GM23248 (cell line): ENCODE measurements at regions not wholly inside any gene's neighbourhood (a gene's known extent, or its start where the extent isn't known, plus 50 kb on each side); places are given as distances from the start of the nearest gene placed in this dataset.

Source experiments
- DNase-seq: peaks from one replicate; pipeline ENCODE4 v3.0.0-alpha.2; 2015
- H2AFZ ChIP-seq: fragments of 200-600 bp; sonication (generic); 2 replicates; pipeline ENCODE4 v1.6.1; 2016; ENCODE audit warnings: antibody characterized with exemption
- H3F3A ChIP-seq: fragments of 200-600 bp; sonication (generic); 2 replicates; pipeline ENCODE4 v1.6.1; 2016; ENCODE audit warnings: mild to moderate bottlenecking, antibody characterized with exemption, mixed run types; ENCODE audit not compliant: insufficient read depth
- H3K27ac ChIP-seq: fragments of 200-600 bp; sonication (generic); 2 replicates; pipeline ENCODE4 v1.5.1; 2016; ENCODE audit warnings: mild to moderate bottlenecking
- H3K27me3 ChIP-seq: fragments of 200-600 bp; sonication (generic); replicated peaks from 2 replicates; pipeline ENCODE4 v1.6.1; 2016; ENCODE audit warnings: mild to moderate bottlenecking; ENCODE audit not compliant: insufficient read depth
- H3K36me3 ChIP-seq: fragments of 200-600 bp; sonication (generic); 2 replicates; pipeline ENCODE4 v1.6.1; 2016; ENCODE audit warnings: low read depth, mild to moderate bottlenecking
- H3K4me1 ChIP-seq: fragments of 200-600 bp; sonication (generic); 2 replicates; pipeline ENCODE4 v1.6.1; 2016; ENCODE audit warnings: mild to moderate bottlenecking; ENCODE audit not compliant: insufficient read depth
- H3K4me2 ChIP-seq: fragments of 200-600 bp; sonication (generic); one replicate; pipeline ENCODE4 v1.6.1; 2016; ENCODE audit warnings: mild to moderate bottlenecking; ENCODE audit not compliant: unreplicated experiment
- H3K4me3 ChIP-seq: fragments of 200-600 bp; sonication (generic); 2 replicates; pipeline ENCODE4 v1.5.1; 2016; ENCODE audit warnings: mild to moderate bottlenecking
- H3K79me2 ChIP-seq: fragments of 200-600 bp; sonication (generic); 2 replicates; pipeline ENCODE4 v1.6.1; 2016; ENCODE audit warnings: mild to moderate bottlenecking; ENCODE audit not compliant: insufficient read depth
- H3K9ac ChIP-seq: fragments of 200-600 bp; sonication (generic); 2 replicates; pipeline ENCODE4 v1.6.1; 2016; ENCODE audit warnings: mild to moderate bottlenecking
- H3K9me2 ChIP-seq: fragments of 200-600 bp; sonication (generic); 2 replicates; pipeline ENCODE4 v1.6.1; 2016; ENCODE audit warnings: mixed run types, mild to moderate bottlenecking, moderate library complexity; ENCODE audit not compliant: insufficient read depth
- H3K9me3 ChIP-seq: fragments of 200-600 bp; sonication (generic); one replicate; pipeline ENCODE4 v1.6.1; 2017; ENCODE audit warnings: low read depth
- H4K20me1 ChIP-seq: fragments of 200-600 bp; sonication (generic); 2 replicates; pipeline ENCODE4 v1.6.0; 2016; ENCODE audit not compliant: insufficient read depth
- EZH2 ChIP-seq: fragments of 200-600 bp; sonication (generic); IDR thresholded peaks from 2 replicates; pipeline ENCODE4 v1.6.1; 2018; ENCODE audit warnings: antibody characterized with exemption, mild to moderate bottlenecking; ENCODE audit not compliant: insufficient read depth, poor library complexity, severe bottlenecking
- EZH2phosphoT487 ChIP-seq: fragments of 200-600 bp; sonication (generic); IDR thresholded peaks from 2 replicates; pipeline ENCODE4 v1.6.1; 2018; ENCODE audit warnings: antibody characterized with exemption, moderate library complexity, mild to moderate bottlenecking, low read depth; ENCODE audit not compliant: insufficient read depth
- WGBS, 2 experiments: methylation state at CpG; one replicate each; pipeline ENCODE4 v1.1.6; 2015 to 2017; ENCODE audit warnings: low lambda C conversion rate in 2 of 2, low coverage in 1 of 2; ENCODE audit errors: missing lambda C conversion rate in 2 of 2; 5-methylcytosine and 5-hydroxymethylcytosine counted together
- in situ Hi-C: fragments of 300-500 bp; cut with MboI; formaldehyde crosslinking; loops from 2 replicates; pipeline ENCODE4 v1.15.0; 2020

GRCh38 chr11:114773541-114774338 is 95.4 kb downstream of the NXPE2 start:
- in situ Hi-C loops: no loop called here
- no peaks in the 10 kb centered on the region for H3K36me3 ChIP-seq
- no peaks in the 10 kb centered on the region for H3K79me2 ChIP-seq
- no peaks in the 10 kb centered on the region for H3K4me1 ChIP-seq
- H2AFZ ChIP-seq: no peak overlapping the region
- WGBS, 2 experiments: 47 to 51% methylated on average over 8 of the region's 8 CpGs
- H3K4me2 ChIP-seq: no peak overlapping the region
- H3F3A ChIP-seq: no peaks in the 10 kb centered on the region
- no peaks in the 10 kb centered on the region for H4K20me1 ChIP-seq
- H3K27ac ChIP-seq: no peak overlapping the region
- H3K9me2 ChIP-seq: no peaks in the 10 kb centered on the region
- H3K9ac ChIP-seq: no peak overlapping the region
- H3K9me3 ChIP-seq: no peaks in the 10 kb centered on the region
- H3K27me3 ChIP-seq: no peaks in the 10 kb centered on the region; the same call in 1 of the 2 replicates
- TF ChIP-seq EZH2: no peak
- H3K4me3 ChIP-seq: no peak overlapping the region
- DNase-seq: no peak

GRCh38 chr11:114774599-114775361 is 96.5 kb downstream of the NXPE2 start:
- Histone ChIP-seq H3K4me1 (no peaks in the 10 kb centered on the region), H3F3A (no peaks in the 10 kb centered on the region), H3K9me3 (no peaks in the 10 kb centered on the region), H3K36me3 (no peaks in the 10 kb centered on the region), H3K4me2 (no peak overlapping the region), H4K20me1 (no peaks in the 10 kb centered on the region), H3K27me3 (no peaks in the 10 kb centered on the region; the same call in 1 of the 2 replicates), H3K9me2 (no peaks in the 10 kb centered on the region), H2AFZ (no peak overlapping the region), H3K79me2 (no peaks in the 10 kb centered on the region), H3K27ac (no peak overlapping the region), H3K4me3 (no peak overlapping the region), H3K9ac (no peak overlapping the region)
- TF ChIP-seq EZH2phosphoT487 (no peak), EZH2 (no peak)
- DNase-seq: peak; percentile 52
- WGBS, 2 experiments: 40 to 46% methylated on average over 19 of the region's 19 CpGs
- in situ Hi-C loops: no loop called here

GRCh38 chr11:114775875-114776621 is 97.7 kb downstream of the NXPE2 start:
- Histone ChIP-seq H3K79me2 (no peaks in the 10 kb centered on the region), H3K9me3 (no peaks in the 10 kb centered on the region), H3K27ac (no peak overlapping the region), H3F3A (no peaks in the 10 kb centered on the region), H4K20me1 (no peaks in the 10 kb centered on the region), H3K27me3 (no peaks in the 10 kb centered on the region; the same call in 1 of the 2 replicates), H3K4me2 (no peak overlapping the region), H2AFZ (no peak overlapping the region), H3K9me2 (no peaks in the 10 kb centered on the region), H3K36me3 (no peaks in the 10 kb centered on the region), H3K9ac (no peak overlapping the region), H3K4me3 (no peak overlapping the region), H3K4me1 (no peaks in the 10 kb centered on the region)
- TF ChIP-seq EZH2phosphoT487: no peak
- TF ChIP-seq EZH2: no peak
- in situ Hi-C loops: no loop called here
- 46 to 49% methylated on average over 19 of the region's 19 CpGs for WGBS, 2 experiments
- no peak for DNase-seq

GRCh38 chr11:114776956-114777355 is 98.6 kb downstream of the NXPE2 start:
- Histone ChIP-seq H2AFZ (no peak overlapping the region), H3K4me3 (no peak overlapping the region), H3K27ac (no peak overlapping the region), H3K4me1 (no peaks in the 10 kb centered on the region), H4K20me1 (no peaks in the 10 kb centered on the region), H3K79me2 (no peaks in the 10 kb centered on the region), H3K9ac (no peak overlapping the region), H3F3A (no peaks in the 10 kb centered on the region), H3K36me3 (no peaks in the 10 kb centered on the region), H3K9me3 (no peaks in the 10 kb centered on the region), H3K27me3 (no peaks in the 10 kb centered on the region; the same call in 1 of the 2 replicates), H3K4me2 (no peak overlapping the region), H3K9me2 (no peaks in the 10 kb centered on the region)
- TF ChIP-seq EZH2phosphoT487: no peak
- TF ChIP-seq EZH2: no peak
- in situ Hi-C loops: no loop called here
- no peak for DNase-seq
- 37% methylated on average over 3 of the region's 3 CpGs for WGBS, 2 experiments
